NB4 (cell line): ENCODE measurements at regions not wholly inside any gene's neighbourhood (a gene's known extent, or its start where the extent isn't known, plus 50 kb on each side); places are given as distances from the start of the nearest gene placed in this dataset.

Experiments used
- DNase-seq: peaks from one replicate; pipeline ENCODE4 v3.0.0; 2010; ENCODE audit warnings: low read depth
- H3K4me3 ChIP-seq: one replicate; pipeline ENCODE4 v1.5.1; 2011; ENCODE audit warnings: mild to moderate bottlenecking, low read depth, low read length, moderate library complexity
- MYC ChIP-seq: IDR thresholded peaks from 2 replicates; pipeline ENCODE4 v1.6.1; 2011; ENCODE audit warnings: low read depth, low read length
- POLR2A ChIP-seq: IDR thresholded peaks from 2 replicates; pipeline ENCODE4 v1.6.1; 2011; ENCODE audit warnings: mild to moderate bottlenecking; ENCODE audit not compliant: insufficient read length; ENCODE audit errors: extremely low read depth
- TF ChIP-seq, protein P1 (sequence below): IDR thresholded peaks from 2 replicates; pipeline ENCODE4 v1.6.1; 2011; ENCODE audit warnings: low read depth, low read length
- TF ChIP-seq, protein P2 (sequence below): IDR thresholded peaks from one replicate; pipeline ENCODE4 v1.5.1; 2012; ENCODE audit warnings: low read depth, low read length

DNA sequence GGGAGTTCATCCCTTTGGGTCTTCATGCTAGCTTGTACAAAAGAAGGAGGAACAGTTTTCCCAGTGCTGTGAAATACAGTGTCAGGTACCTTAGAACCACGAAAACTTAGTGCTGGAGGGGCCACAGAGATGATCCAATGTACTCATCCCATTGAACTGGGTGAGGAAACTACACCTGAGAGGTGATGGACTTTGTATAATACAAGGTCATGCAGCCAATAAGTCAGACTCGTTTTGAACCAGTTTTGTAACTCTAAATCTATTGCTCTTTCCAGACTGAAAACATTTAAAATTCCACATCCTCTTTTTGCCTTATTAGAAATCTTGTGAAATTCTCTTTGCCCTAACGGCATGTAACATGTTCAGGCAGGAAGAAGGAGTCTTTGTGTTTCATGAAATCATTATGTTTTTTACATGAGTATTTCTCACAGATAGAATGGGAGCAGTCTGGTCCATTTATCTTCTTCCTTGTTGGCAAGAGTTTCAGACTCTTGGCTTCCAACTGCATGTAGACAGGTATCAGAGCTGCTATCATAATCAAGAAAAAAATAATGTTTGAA, 146.8 kb upstream of the FBXL7 start:
- DNase-seq: no peak
- TF ChIP-seq, protein P1, sequence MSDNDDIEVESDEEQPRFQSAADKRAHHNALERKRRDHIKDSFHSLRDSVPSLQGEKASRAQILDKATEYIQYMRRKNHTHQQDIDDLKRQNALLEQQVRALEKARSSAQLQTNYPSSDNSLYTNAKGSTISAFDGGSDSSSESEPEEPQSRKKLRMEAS: no peak
- TF ChIP-seq POLR2A: no peak
- TF ChIP-seq MYC: no peak
- TF ChIP-seq, protein P2, sequence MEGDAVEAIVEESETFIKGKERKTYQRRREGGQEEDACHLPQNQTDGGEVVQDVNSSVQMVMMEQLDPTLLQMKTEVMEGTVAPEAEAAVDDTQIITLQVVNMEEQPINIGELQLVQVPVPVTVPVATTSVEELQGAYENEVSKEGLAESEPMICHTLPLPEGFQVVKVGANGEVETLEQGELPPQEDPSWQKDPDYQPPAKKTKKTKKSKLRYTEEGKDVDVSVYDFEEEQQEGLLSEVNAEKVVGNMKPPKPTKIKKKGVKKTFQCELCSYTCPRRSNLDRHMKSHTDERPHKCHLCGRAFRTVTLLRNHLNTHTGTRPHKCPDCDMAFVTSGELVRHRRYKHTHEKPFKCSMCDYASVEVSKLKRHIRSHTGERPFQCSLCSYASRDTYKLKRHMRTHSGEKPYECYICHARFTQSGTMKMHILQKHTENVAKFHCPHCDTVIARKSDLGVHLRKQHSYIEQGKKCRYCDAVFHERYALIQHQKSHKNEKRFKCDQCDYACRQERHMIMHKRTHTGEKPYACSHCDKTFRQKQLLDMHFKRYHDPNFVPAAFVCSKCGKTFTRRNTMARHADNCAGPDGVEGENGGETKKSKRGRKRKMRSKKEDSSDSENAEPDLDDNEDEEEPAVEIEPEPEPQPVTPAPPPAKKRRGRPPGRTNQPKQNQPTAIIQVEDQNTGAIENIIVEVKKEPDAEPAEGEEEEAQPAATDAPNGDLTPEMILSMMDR: no peak
- no peak overlapping the region for H3K4me3 ChIP-seq

DNA sequence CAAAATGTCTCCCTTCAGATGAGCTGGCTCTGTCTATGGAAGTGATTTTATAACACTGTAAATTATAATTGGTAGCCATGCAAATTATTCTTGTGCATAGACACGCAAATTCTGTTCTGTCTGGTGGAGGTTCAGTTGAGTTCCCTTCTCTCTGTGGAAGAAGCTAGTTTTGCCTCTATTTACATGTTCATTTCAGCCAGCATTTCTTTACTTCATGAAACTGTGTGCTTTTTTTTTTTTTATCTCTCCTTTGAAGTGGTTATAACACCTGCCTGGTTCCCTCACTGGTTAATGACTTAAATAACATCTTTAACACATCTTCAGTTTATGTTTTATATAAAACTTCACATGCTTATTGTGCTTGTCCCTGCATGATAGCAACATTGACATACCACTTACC, 149.4 kb upstream of the FBXL7 start:
- DNase-seq: no peak
- TF ChIP-seq, protein P1: no peak
- no peak for TF ChIP-seq POLR2A
- TF ChIP-seq, protein P2: no peak
- TF ChIP-seq MYC: no peak
- no peak overlapping the region for H3K4me3 ChIP-seq

DNA sequence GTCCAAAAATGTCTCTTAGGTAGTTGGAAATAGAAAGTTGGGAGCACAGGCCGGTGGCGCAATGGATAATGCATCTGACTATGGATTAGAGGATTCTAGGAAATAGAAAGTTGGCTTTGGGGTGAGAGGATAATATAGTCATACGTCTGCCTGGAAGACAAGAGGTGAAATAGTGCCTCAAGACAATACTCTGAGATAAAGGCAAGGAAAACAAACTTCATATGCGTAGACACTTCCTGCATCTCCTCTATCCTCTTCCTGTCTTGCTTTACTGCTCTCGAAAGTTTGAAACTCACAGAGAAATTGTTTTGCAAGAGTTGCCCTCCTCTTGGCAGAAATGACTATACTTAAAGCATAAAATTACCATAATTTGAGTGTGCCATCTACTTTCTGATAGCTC, 153.2 kb upstream of the FBXL7 start:
- no peak for DNase-seq
- no peak overlapping the region for H3K4me3 ChIP-seq
- TF ChIP-seq POLR2A: no peak
- TF ChIP-seq, protein P2: no peak
- no peak for TF ChIP-seq MYC
- TF ChIP-seq, protein P1: no peak

DNA sequence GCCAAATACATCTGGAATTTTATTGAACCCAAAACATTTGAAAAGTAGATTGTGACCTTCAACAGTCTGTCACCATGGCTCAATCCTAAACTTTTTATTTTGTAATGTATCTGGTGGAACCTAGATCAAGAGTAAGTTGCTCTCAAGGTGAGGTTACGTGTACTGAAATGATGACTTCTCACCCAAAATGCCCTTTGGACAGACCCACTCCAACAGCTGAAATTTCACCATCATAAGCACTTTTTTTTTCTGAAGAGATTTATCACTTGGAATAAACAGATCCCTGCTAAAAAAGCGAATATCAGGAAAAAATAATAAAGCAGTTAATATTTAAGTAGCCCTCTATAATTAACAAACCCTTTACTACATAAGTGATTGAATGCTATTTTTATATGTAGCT, 155.0 kb upstream of the FBXL7 start:
- H3K4me3 ChIP-seq: no peak overlapping the region

DNA sequence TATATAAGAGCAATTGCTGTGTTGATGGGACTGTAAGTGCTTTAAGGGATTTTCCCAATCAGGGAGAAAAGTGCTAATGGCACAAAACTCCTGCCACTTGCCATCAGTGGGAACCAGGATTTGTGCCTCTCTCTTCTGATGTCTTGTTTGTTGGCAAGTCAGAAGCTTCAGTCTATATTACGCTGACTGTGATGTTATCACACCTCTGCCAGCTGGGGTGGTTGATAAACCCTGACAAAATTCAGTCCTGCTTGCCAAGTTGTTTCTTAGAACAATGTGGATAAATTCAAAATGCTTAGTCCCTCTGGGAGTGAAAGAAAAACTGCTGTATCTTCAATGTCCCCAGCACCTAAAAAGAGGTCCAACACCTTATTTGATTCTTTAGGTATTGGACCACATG, 161.4 kb upstream of the FBXL7 start:
- no peak for DNase-seq
- H3K4me3 ChIP-seq: no peak overlapping the region
- TF ChIP-seq, protein P2: no peak
- TF ChIP-seq, protein P1: no peak

More for the DNA sequence above, 155.0 kb upstream of the FBXL7 start:
- no peak for DNase-seq
- TF ChIP-seq MYC (no peak), POLR2A (no peak)
- TF ChIP-seq, protein P1: no peak
- TF ChIP-seq, protein P2: no peak
